IPS-15b (cell line): ENCODE measurements at regions not wholly inside any gene's neighbourhood (a gene's known extent, or its start where the extent isn't known, plus 50 kb on each side); places are given as distances from the start of the nearest gene placed in this dataset.

Source experiments
- H3K27me3 ChIP-seq: one replicate; pipeline ENCODE4 v1.6.1; 2013; ENCODE audit warnings: low read length; ENCODE audit not compliant: control insufficient read depth, insufficient read depth
- H3K36me3 ChIP-seq: one replicate; pipeline ENCODE4 v1.6.1; 2013; ENCODE audit warnings: low read length; ENCODE audit not compliant: control insufficient read depth, insufficient read depth
- H3K4me1 ChIP-seq: one replicate; pipeline ENCODE4 v1.6.1; 2013; ENCODE audit warnings: mild to moderate bottlenecking, low read length; ENCODE audit not compliant: control insufficient read depth, insufficient read depth
- H3K4me3 ChIP-seq: one replicate; pipeline ENCODE4 v1.5.1; 2013; ENCODE audit warnings: low read depth, low read length
- H3K9ac ChIP-seq: one replicate; pipeline ENCODE4 v1.6.1; 2013; ENCODE audit warnings: low read depth, mild to moderate bottlenecking, low read length
- H3K9me3 ChIP-seq: one replicate; pipeline ENCODE4 v1.6.1; 2013; ENCODE audit warnings: mild to moderate bottlenecking, low read length; ENCODE audit not compliant: control insufficient read depth, insufficient read depth

DNA sequence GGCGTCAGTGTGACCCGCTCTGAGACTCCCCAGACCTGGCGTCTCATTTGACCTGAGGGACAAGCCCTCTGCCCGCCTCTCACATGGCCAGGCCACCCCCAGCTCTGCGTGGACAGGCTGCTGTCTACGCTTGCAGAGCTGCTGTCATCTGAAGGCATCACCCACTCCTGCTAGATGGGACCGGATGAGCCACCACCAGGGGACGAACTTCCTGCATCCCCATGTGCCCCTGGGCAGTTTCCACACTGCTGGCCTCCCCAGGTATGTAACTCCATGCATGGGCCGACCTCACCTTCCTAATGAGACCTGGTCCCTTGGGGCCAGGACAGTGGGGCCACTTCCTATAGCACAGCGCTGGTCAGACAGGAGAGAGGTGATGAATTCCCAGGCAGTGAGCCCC is 121.5 kb downstream of the PSMG1 start:
- H3K9ac ChIP-seq: no peak overlapping the region
- H3K4me1 ChIP-seq: peaks cover 2% of the 10 kb centered on the region
- peaks cover 4% of the 10 kb centered on the region for H3K9me3 ChIP-seq
- H3K4me3 ChIP-seq: no peak overlapping the region
- H3K27me3 ChIP-seq: no peaks in the 10 kb centered on the region
- no peaks in the 10 kb centered on the region for H3K36me3 ChIP-seq

DNA sequence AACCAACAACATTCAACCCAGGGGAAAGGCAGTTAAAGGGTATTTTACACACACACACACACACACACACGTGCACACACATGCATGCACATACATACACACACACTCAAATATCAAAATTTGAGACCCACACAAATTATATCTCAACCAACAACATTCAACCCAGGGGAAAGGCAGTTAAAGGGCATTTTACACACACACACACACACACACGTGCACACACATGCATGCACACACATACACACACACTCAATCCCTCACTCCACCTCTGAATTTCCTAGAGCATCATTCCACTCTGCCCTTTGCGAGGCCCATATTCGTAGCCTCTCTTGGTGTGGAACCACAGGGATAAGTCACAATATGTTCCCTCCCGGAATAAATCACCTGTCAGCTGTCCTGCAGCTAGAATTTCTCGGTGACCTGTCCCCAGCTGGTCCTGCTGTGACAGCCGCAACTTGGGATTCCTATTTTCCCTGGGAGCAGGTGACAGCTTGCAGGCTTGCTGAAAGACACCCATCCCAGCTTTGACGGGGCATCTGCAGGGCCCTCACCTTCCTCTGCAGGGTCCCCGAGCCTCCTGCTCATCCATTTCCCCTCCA is 122.7 kb downstream of the PSMG1 start:
- Histone ChIP-seq H3K27me3 (no peaks in the 10 kb centered on the region), H3K4me1 (peaks cover 2% of the 10 kb centered on the region), H3K36me3 (no peaks in the 10 kb centered on the region), H3K9me3 (peaks cover 4% of the 10 kb centered on the region), H3K9ac (no peak overlapping the region), H3K4me3 (no peak overlapping the region)

DNA sequence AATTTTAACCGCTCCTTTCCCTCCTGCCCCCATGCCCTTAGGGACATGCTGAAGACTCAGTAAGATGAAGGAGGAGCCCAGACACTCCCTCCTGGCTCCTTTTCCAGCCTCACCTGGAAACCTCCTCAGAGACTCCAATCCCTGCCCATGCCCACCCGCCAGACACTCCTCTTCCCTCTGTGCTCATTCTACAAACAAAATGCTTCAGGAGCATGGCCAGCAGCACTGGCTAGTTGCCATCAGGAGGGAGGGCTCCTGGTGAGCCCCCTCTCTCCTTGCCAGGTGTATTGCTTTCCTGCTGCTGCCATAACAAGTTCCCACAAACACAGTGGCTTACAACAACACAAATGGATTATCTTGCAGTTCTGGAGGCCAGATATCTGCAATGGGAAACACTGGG is 126.1 kb downstream of the PSMG1 start:
- no peaks in the 10 kb centered on the region for H3K9me3 ChIP-seq
- H3K9ac ChIP-seq: no peak overlapping the region
- no peaks in the 10 kb centered on the region for H3K36me3 ChIP-seq
- H3K4me3 ChIP-seq: no peak overlapping the region
- no peaks in the 10 kb centered on the region for H3K27me3 ChIP-seq
- peaks cover 2% of the 10 kb centered on the region for H3K4me1 ChIP-seq

DNA sequence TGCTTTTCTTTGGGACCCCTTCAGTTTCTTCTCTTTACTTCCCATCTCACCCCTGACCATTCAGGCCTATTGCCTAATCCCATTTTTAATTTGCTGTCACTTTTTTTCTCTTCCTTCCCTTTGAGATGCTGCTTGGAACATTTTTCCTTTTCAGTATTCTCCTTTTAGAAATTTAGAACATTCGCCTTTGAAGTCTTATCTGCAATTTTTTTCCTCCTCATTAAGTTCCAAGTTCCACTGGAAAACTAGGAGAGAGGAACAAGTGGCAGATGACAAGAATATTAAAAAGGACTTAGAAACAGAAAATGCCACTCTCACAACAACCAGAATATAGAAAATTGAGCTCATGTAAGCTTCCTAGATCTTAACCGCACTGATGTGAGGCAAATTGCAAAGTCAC is 126.6 kb downstream of the PSMG1 start:
- no peaks in the 10 kb centered on the region for H3K36me3 ChIP-seq
- no peak overlapping the region for H3K4me3 ChIP-seq
- H3K9ac ChIP-seq: no peak overlapping the region

DNA sequence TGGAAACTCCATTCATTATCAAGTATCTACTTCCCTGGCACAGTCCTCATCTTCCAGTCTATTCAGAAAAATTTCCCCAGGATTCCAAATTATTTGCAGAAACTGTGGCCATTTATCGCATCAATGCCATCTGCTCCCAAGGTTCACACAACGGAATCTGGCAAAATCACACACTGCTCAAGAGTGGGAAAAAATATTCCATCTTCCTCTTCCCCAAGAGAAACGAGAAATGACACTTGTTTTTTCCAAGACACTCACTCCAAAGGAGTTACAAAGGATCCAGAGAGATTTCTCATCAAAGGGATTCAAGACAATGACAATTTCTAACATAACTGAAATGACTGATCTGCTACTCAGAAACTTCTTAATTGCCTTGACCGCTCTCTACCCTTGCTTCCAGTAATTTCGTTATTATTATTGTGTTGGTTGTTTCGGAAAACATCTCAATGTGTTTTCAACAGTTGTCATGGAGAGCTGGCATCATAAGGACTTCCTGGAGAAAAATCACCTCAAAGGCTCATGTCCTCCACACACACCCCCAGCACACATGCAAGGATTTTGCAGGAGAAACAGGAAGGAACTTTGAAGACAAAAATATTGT is 128.0 kb downstream of the PSMG1 start:
- H3K9me3 ChIP-seq: no peaks in the 10 kb centered on the region
- H3K4me3 ChIP-seq: no peak overlapping the region
- no peak overlapping the region for H3K9ac ChIP-seq
- no peaks in the 10 kb centered on the region for H3K27me3 ChIP-seq
- H3K4me1 ChIP-seq: peaks cover 2% of the 10 kb centered on the region
- no peaks in the 10 kb centered on the region for H3K36me3 ChIP-seq

More for the DNA sequence above, 126.6 kb downstream of the PSMG1 start:
- H3K27me3 ChIP-seq: no peaks in the 10 kb centered on the region
- H3K9me3 ChIP-seq: no peaks in the 10 kb centered on the region
- H3K4me1 ChIP-seq: peaks cover 2% of the 10 kb centered on the region

DNA sequence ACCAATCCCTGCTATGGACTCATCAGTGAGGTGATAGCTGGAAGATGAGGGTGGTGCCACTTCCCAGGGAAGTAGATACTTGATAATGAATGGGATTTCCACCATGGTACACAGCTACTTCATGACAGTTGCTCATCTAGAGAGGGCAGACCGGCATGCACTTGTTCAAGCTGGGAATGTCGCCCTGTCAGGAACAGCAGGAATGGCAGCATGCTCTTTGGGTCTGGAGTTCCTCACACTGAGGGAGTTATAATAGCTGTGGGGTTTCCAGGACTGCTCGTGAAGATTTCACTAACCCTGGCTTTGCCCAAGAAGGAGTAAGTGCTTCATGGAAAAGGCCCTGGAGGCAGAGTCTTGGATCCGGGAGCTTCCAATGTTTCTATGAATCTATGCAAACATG is 129.2 kb downstream of the PSMG1 start:
- Histone ChIP-seq H3K27me3 (no peaks in the 10 kb centered on the region), H3K4me3 (no peak overlapping the region), H3K36me3 (no peaks in the 10 kb centered on the region), H3K9me3 (no peaks in the 10 kb centered on the region), H3K9ac (no peak overlapping the region), H3K4me1 (peaks cover 2% of the 10 kb centered on the region)

DNA sequence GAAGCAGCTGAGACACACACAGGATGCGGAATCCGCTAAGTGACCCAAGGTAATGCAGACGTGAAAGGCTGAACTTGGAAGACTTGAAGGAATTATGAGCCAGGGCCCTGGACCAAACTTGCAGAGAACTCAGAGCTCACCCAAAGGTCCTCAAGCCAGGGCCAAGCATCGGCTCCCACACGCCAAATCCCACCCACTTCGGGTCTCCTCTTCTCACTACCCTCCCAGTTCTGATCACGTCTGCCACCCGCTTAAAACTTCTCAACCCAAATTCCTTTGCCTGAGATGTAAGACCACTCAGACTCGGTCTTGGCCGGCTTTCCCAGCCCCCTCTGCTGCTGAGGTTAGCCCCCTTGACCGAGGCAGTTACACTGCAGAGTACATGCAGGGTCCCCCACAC is 130.1 kb downstream of the PSMG1 start:
- H3K9ac ChIP-seq: no peak overlapping the region
- H3K27me3 ChIP-seq: no peaks in the 10 kb centered on the region
- no peaks in the 10 kb centered on the region for H3K36me3 ChIP-seq
- no peak overlapping the region for H3K4me3 ChIP-seq
- H3K9me3 ChIP-seq: no peaks in the 10 kb centered on the region
- peaks cover 2% of the 10 kb centered on the region for H3K4me1 ChIP-seq

DNA sequence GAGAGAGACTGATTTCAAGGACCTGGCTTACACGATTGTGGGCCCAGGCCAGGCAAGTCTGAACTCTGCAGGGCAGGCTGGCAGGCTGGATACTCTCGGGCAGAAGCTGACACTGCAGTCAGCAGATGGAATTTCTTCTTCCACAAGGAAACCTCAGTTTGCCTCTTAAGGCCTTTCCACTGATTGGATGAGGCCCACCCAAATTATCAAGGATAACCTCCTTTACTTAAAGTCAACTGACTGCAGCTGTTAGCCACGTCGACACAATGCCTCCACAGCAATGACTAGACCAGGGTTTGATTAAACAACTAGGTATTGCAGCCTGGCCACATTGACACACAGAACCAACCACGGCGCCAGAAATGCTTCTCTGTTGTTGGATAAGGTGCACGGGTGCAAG is 130.5 kb downstream of the PSMG1 start:
- no peaks in the 10 kb centered on the region for H3K9me3 ChIP-seq
- no peak overlapping the region for H3K9ac ChIP-seq
- peaks cover 2% of the 10 kb centered on the region for H3K4me1 ChIP-seq
- H3K4me3 ChIP-seq: no peak overlapping the region
- H3K27me3 ChIP-seq: no peaks in the 10 kb centered on the region
- no peaks in the 10 kb centered on the region for H3K36me3 ChIP-seq

DNA sequence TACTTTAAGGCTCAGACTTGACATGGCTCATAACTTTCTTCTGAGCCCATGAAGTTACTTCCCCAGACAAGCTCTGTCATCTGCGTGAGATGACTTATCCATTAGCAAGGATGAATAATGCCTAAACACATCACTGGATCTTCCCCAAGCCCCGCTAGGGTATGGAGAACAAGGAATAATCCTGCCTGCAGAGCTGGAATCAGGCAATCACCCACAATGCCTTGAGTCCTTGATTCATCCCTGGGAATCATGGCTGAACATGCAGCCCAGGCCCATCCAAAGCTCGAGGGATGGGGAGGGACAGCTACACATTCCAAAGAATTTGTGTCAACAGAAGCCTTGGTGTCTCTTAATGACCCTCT is 131.7 kb downstream of the PSMG1 start:
- H3K36me3 ChIP-seq: no peaks in the 10 kb centered on the region
- no peaks in the 10 kb centered on the region for H3K27me3 ChIP-seq
- H3K9ac ChIP-seq: no peak overlapping the region
- H3K4me3 ChIP-seq: no peak overlapping the region
- H3K9me3 ChIP-seq: no peaks in the 10 kb centered on the region
- H3K4me1 ChIP-seq: no peaks in the 10 kb centered on the region

DNA sequence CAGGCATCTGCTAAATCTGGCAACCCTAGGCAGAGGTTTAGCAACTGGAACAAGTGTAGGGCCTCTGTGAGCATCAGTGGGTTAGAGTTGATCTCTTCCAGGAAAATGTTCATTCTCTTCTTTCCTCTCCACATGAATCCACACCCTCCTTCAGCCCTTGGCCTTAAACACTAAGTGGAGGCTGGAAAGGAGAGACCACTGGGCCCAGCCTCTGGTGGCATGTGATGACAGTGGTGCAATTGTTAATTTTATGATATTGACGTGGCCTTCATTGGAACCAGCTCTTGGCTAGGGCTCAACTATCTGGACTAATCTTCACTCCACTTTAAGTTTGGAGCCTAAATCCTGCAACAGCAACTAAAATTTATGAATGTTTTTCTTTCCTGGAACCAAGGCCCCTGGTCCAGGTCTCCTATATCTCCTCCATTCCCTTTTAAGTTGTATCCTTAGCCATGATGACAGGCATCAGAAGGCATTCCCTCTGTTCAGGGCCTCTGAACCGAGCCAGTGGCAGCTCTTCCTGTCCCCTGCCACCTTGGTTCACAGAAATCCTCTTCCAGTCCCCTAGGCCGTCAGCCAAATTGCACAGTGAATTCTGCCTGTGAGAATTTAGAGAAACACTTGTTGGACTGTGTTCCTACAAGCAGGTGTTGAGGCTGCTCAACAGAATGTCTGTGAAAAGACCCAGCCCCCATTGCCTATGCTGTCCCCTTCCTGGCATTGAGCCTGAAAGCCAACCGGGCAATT is 132.2 kb downstream of the PSMG1 start:
- Histone ChIP-seq H3K9ac (no peak overlapping the region), H3K4me3 (no peak overlapping the region), H3K27me3 (no peaks in the 10 kb centered on the region), H3K36me3 (no peaks in the 10 kb centered on the region), H3K4me1 (no peaks in the 10 kb centered on the region), H3K9me3 (no peaks in the 10 kb centered on the region)

DNA sequence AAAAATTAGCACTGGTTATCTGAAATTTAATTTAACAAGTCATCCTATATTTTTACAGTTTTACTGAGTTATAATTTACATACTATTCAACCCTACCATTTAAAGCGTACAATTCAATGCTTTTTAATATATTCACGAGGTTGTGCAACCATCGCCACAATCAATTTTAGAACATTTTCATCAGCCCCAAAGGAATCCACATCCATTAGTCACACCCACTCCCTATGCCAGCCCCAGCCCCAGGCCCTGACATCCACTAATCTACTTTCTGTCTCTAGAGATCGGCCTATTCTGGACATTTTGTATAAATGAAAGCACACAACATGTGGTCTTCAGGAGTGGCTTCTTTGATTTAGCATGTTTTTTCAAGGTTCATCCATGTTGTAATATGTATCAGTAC is 134.7 kb downstream of the PSMG1 start:
- Histone ChIP-seq H3K36me3 (no peaks in the 10 kb centered on the region), H3K4me1 (no peaks in the 10 kb centered on the region), H3K9me3 (no peaks in the 10 kb centered on the region), H3K27me3 (no peaks in the 10 kb centered on the region), H3K9ac (no peak overlapping the region), H3K4me3 (no peak overlapping the region)

DNA sequence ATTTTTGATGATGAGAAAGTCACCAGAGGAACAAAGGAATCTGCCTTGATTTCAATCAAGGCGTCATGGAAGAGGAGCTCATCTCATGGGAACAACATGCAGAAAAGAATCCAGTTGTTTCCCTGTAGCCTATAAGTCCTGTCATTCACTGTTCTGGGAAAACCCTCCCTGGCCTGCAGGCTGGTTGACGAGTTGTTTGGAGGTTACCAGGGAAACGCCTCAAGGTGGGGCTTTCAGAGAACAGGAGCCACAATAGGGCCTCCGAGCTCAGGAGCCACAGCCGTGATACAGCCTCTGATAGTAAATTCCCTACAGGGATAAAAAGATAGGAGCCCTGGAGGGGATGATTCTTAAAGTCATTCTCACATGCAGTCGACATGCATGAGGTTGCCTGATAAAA is 135.2 kb downstream of the PSMG1 start:
- Histone ChIP-seq H3K4me3 (no peak overlapping the region), H3K27me3 (no peaks in the 10 kb centered on the region), H3K36me3 (no peaks in the 10 kb centered on the region), H3K4me1 (no peaks in the 10 kb centered on the region), H3K9ac (no peak overlapping the region), H3K9me3 (no peaks in the 10 kb centered on the region)
